GM18858 (cell line): ENCODE measurements at regions not wholly inside any gene's neighbourhood (a gene's known extent, or its start where the extent isn't known, plus 50 kb on each side); places are given as distances from the start of the nearest gene placed in this dataset.
"Not testable (repeated sequence)": the region's sequence is repeated elsewhere in the genome, so short reads cannot be mapped to it uniquely, and the experiment has no call there.

ENCODE experiments used
- ATAC-seq: cut with Tn5 transposase; IDR thresholded peaks from one replicate; pipeline ENCODE4 v1.9.1; 2021; ENCODE audit not compliant: unreplicated experiment

- no peak for ATAC-seq
These were observed 165.8 kb downstream of the ZIC4 start for GRCh38 chr3:147240581-147240980.

GRCh38 chr3:147237991-147238390 lies 168.4 kb downstream of the ZIC4 start:
- no peak for ATAC-seq

- not testable (repeated sequence) for ATAC-seq
These were observed 174.4 kb downstream of the ZIC4 start for GRCh38 chr3:147231980-147232379.

- ATAC-seq = no peak
These were observed 175.2 kb downstream of the ZIC4 start for GRCh38 chr3:147231111-147231510.

- no peak for ATAC-seq
These were observed 184.1 kb downstream of the ZIC4 start for GRCh38 chr3:147222291-147222690.

- no peak for ATAC-seq
These were observed 187.4 kb downstream of the ZIC4 start for GRCh38 chr3:147218965-147219364.

GRCh38 chr3:147216143-147216673 lies 190.1 kb downstream of the ZIC4 start:
- ATAC-seq = peak; percentile 44

- ATAC-seq = peak; percentile 45
These were observed 190.7 kb downstream of the ZIC4 start for GRCh38 chr3:147215660-147216059.

GRCh38 chr3:147213633-147214032 lies 192.7 kb downstream of the ZIC4 start:
- ATAC-seq = no peak

GRCh38 chr3:147210676-147211075 lies 195.7 kb downstream of the ZIC4 start:
- ATAC-seq = no peak

GRCh38 chr3:147201086-147201485 lies 205.3 kb downstream of the ZIC4 start:
- ATAC-seq = no peak

- ATAC-seq = no peak
These were observed 205.8 kb downstream of the ZIC4 start for GRCh38 chr3:147200545-147200944.

- ATAC-seq = no peak
These were observed 208.6 kb downstream of the ZIC4 start for GRCh38 chr3:147197739-147198138.

- no peak for ATAC-seq
These were observed 210.5 kb downstream of the ZIC4 start for GRCh38 chr3:147195887-147196286.

- peak; percentile 52 for ATAC-seq
These were observed 214.5 kb downstream of the ZIC4 start for GRCh38 chr3:147191795-147192385.

- ATAC-seq = no peak
These were observed 217.3 kb downstream of the ZIC4 start for GRCh38 chr3:147189016-147189415.

GRCh38 chr3:147187687-147188086 lies 218.7 kb downstream of the ZIC4 start:
- no peak for ATAC-seq

GRCh38 chr3:147185781-147186180 lies 220.6 kb downstream of the ZIC4 start:
- ATAC-seq = no peak

- ATAC-seq = no peak
These were observed 221.5 kb downstream of the ZIC4 start for GRCh38 chr3:147184794-147185193.

GRCh38 chr3:147173257-147173656 lies 233.1 kb downstream of the ZIC4 start:
- no peak for ATAC-seq

GRCh38 chr3:147162743-147163142 lies 243.6 kb downstream of the ZIC4 start:
- ATAC-seq = no peak

GRCh38 chr3:147161833-147162232 lies 244.5 kb downstream of the ZIC4 start:
- no peak for ATAC-seq

GRCh38 chr3:147160984-147161383 lies 245.4 kb downstream of the ZIC4 start:
- ATAC-seq = no peak
